Stimulated activated CD4-positive, alpha-beta T cell treated with anti-CD3 and anti-CD28 coated beads, Interleukin-1b, Interleukin-23, amount 100 ng/mL, for 24 hours (primary cell): ENCODE measurements at regions not wholly inside any gene's neighbourhood (a gene's known extent, or its start where the extent isn't known, plus 50 kb on each side); places are given as distances from the start of the nearest gene placed in this dataset.

Experiments used
- DNase-seq, 4 experiments: peaks; one replicate each; pipeline ENCODE4 v3.0.0-alpha.2; 2020; ENCODE audit warnings: low read depth in 4 of 4, low spot score in 1 of 4

GRCh38 chr3:19093084-19093483 is 55.2 kb upstream of the KCNH8 start:
- DNase-seq: no peak

- DNase-seq: no peak
These were observed 70.9 kb upstream of the KCNH8 start for GRCh38 chr3:19077388-19077787.

- DNase-seq: no peak
These were observed 73.3 kb upstream of the KCNH8 start for GRCh38 chr3:19075037-19075436.

GRCh38 chr3:19074257-19074900 is 73.9 kb upstream of the KCNH8 start:
- DNase-seq: no peak

- DNase-seq: no peak
These were observed 74.8 kb upstream of the KCNH8 start for GRCh38 chr3:19073341-19074105.

- no peak for DNase-seq
These were observed 78.0 kb upstream of the KCNH8 start for GRCh38 chr3:19070325-19070724.

GRCh38 chr3:19065027-19065426 is 83.3 kb upstream of the KCNH8 start:
- no peak for DNase-seq

GRCh38 chr3:19063936-19064335 is 84.4 kb upstream of the KCNH8 start:
- DNase-seq: no peak

GRCh38 chr3:19060404-19060803 is 87.9 kb upstream of the KCNH8 start:
- DNase-seq: no peak

GRCh38 chr3:19052874-19053273 is 95.4 kb upstream of the KCNH8 start:
- DNase-seq: no peak

GRCh38 chr3:19046440-19046839 is 101.9 kb upstream of the KCNH8 start:
- no peak for DNase-seq

GRCh38 chr3:19030522-19030839 is 117.8 kb upstream of the KCNH8 start:
- DNase-seq: no peak

- DNase-seq: no peak
These were observed 118.3 kb upstream of the KCNH8 start for GRCh38 chr3:19029837-19030521.

GRCh38 chr3:19025441-19025840 is 122.9 kb upstream of the KCNH8 start:
- DNase-seq: no peak

- no peak for DNase-seq
These were observed 125.8 kb upstream of the KCNH8 start for GRCh38 chr3:19022546-19022945.

- no peak for DNase-seq
These were observed 131.5 kb upstream of the KCNH8 start for GRCh38 chr3:19016851-19017250.

- DNase-seq: no peak
These were observed 134.4 kb upstream of the KCNH8 start for GRCh38 chr3:19013879-19014278.

- DNase-seq: no peak
These were observed 135.5 kb upstream of the KCNH8 start for GRCh38 chr3:19012846-19013245.

- no peak for DNase-seq
These were observed 145.7 kb upstream of the KCNH8 start for GRCh38 chr3:19002606-19003005.

GRCh38 chr3:18998069-18998468 is 150.2 kb upstream of the KCNH8 start:
- DNase-seq: no peak

GRCh38 chr3:18992709-18993108 is 155.6 kb upstream of the KCNH8 start:
- no peak for DNase-seq

GRCh38 chr3:18989237-18989795 is 159.0 kb upstream of the KCNH8 start:
- no peak for DNase-seq
